Hepatocyte (in vitro differentiated cells): ENCODE measurements at regions not wholly inside any gene's neighbourhood (a gene's known extent, or its start where the extent isn't known, plus 50 kb on each side); places are given as distances from the start of the nearest gene placed in this dataset.

Experiments used
- EZH2 ChIP-seq: fragments of 200-600 bp; sonication (generic); IDR thresholded peaks from 2 replicates; pipeline ENCODE4 v1.6.1; 2016; ENCODE audit warnings: antibody characterized with exemption, mild to moderate bottlenecking, borderline replicate concordance
- EZH2phosphoT487 ChIP-seq: fragments of 200-600 bp; sonication (generic); IDR thresholded peaks from one replicate; pipeline ENCODE4 v1.6.1; 2018; ENCODE audit warnings: antibody characterized with exemption, mild to moderate bottlenecking, low read depth, moderate library complexity; ENCODE audit not compliant: unreplicated experiment, severe bottlenecking
- TF ChIP-seq, protein P1 (sequence below): fragments of 200-600 bp; sonication (generic); IDR thresholded peaks from 2 replicates; pipeline ENCODE4 v1.5.1; 2016; ENCODE audit warnings: antibody characterized with exemption, mild to moderate bottlenecking; ENCODE audit not compliant: poor library complexity

DNA sequence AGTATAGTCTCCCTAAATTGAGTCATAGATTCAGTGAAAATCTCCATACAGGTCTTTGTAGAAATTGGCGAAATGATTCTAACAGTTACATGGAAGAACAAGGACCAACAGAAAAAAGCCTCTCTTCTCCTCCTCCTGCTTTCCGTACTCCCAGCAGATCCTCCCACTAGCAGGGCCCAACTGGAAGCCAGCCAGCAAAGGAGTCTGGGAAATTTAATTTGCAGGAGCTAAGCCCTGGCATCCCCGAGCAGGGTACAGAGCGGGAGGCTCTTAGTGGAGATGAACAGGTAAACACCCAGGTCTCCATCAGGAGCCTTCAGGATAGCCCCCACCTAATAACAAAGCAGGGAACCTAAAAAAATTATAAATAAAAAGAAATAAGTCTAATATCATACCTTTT is 1473.8 kb downstream of the TBC1D22A start:
- TF ChIP-seq, protein P1, sequence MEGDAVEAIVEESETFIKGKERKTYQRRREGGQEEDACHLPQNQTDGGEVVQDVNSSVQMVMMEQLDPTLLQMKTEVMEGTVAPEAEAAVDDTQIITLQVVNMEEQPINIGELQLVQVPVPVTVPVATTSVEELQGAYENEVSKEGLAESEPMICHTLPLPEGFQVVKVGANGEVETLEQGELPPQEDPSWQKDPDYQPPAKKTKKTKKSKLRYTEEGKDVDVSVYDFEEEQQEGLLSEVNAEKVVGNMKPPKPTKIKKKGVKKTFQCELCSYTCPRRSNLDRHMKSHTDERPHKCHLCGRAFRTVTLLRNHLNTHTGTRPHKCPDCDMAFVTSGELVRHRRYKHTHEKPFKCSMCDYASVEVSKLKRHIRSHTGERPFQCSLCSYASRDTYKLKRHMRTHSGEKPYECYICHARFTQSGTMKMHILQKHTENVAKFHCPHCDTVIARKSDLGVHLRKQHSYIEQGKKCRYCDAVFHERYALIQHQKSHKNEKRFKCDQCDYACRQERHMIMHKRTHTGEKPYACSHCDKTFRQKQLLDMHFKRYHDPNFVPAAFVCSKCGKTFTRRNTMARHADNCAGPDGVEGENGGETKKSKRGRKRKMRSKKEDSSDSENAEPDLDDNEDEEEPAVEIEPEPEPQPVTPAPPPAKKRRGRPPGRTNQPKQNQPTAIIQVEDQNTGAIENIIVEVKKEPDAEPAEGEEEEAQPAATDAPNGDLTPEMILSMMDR = no peak
- TF ChIP-seq EZH2phosphoT487 (no peak), EZH2 (no peak)
